Right atrium auricular region (tissue), 2 donors: ENCODE measurements at regions not wholly inside any gene's neighbourhood (a gene's known extent, or its start where the extent isn't known, plus 50 kb on each side); places are given as distances from the start of the nearest gene placed in this dataset.

Experiments used
- DNase-seq: peaks from one replicate; pipeline ENCODE4 v3.0.0-alpha.2; 2019; ENCODE audit warnings: low spot score
- H3K27ac ChIP-seq, 2 donors: fragments of 200-600 bp; sonication (generic); 1 replicate in 1 of 2; 2 replicates in 1 of 2; pipeline ENCODE4 v1.5.1; 2016 to 2019
- H3K27me3 ChIP-seq, 2 donors: fragments of 200-600 bp; sonication (generic); one replicate each; pipeline versions ENCODE4 v1.5.1 to v1.6.0; 2017 to 2019
- H3K36me3 ChIP-seq: fragments of 200-600 bp; sonication (generic); one replicate; pipeline ENCODE4 v1.5.1; 2016
- H3K4me1 ChIP-seq, 2 donors: fragments of 200-600 bp; sonication (generic); one replicate each; pipeline versions ENCODE4 v1.5.1 to v1.6.0; 2017 to 2019
- H3K4me3 ChIP-seq, 2 donors: fragments of 200-600 bp; sonication (generic); 1 replicate in 1 of 2; 2 replicates in 1 of 2; pipeline ENCODE4 v1.5.1; 2017 to 2019; ENCODE audit warnings: mild to moderate bottlenecking in 1 of 2, moderate library complexity in 1 of 2
- H3K9me3 ChIP-seq, 2 donors: fragments of 200-600 bp; sonication (generic); one replicate each; pipeline ENCODE4 v1.5.1; 2019
- CTCF ChIP-seq, 2 donors: fragments of 200-600 bp; sonication (generic); IDR thresholded peaks; one replicate each; pipeline ENCODE4 v1.5.1; 2019; ENCODE audit warnings: antibody characterized with exemption in 2 of 2

- H3K9me3 ChIP-seq = no peaks in the 10 kb centered on the region
- no peak for DNase-seq
- H3K36me3 ChIP-seq = no peaks in the 10 kb centered on the region
- no peak for TF ChIP-seq CTCF (IDR thresholded peaks at IDR 0.05)
- no peaks in the 10 kb centered on the region for H3K4me1 ChIP-seq
- no peak overlapping the region for H3K27ac ChIP-seq
- H3K27me3 ChIP-seq = no peaks in the 10 kb centered on the region
- no peak overlapping the region for H3K4me3 ChIP-seq
Observed at GRCh38 chr7:145020454-145020853, 184.6 kb upstream of the TPK1 start.

GRCh38 chr7:145016068-145016467 is 180.2 kb upstream of the TPK1 start:
- DNase-seq = no peak
- TF ChIP-seq CTCF (IDR thresholded peaks at IDR 0.05) = no peak
- Histone ChIP-seq H3K9me3 (no peaks in the 10 kb centered on the region), H3K36me3 (no peaks in the 10 kb centered on the region), H3K27ac (no peak overlapping the region), H3K27me3 (no peaks in the 10 kb centered on the region), H3K4me3 (no peak overlapping the region), H3K4me1 (no peaks in the 10 kb centered on the region)

- H3K9me3 ChIP-seq = no peaks in the 10 kb centered on the region
- no peaks in the 10 kb centered on the region for H3K36me3 ChIP-seq
- no peak overlapping the region for H3K27ac ChIP-seq
- H3K4me1 ChIP-seq = no peaks in the 10 kb centered on the region
- no peak for TF ChIP-seq CTCF (IDR thresholded peaks at IDR 0.05)
- DNase-seq = no peak
- H3K27me3 ChIP-seq = no peaks in the 10 kb centered on the region
- no peak overlapping the region for H3K4me3 ChIP-seq
Observed at GRCh38 chr7:145009876-145010275, 174.0 kb upstream of the TPK1 start.

GRCh38 chr7:145005601-145006000 is 169.7 kb upstream of the TPK1 start:
- TF ChIP-seq CTCF (IDR thresholded peaks at IDR 0.05) = no peak
- Histone ChIP-seq H3K4me3 (no peak overlapping the region), H3K9me3 (peaks cover 0 to under 1% of the 10 kb centered on the region in 2 donors), H3K27ac (no peak overlapping the region), H3K27me3 (no peaks in the 10 kb centered on the region), H3K4me1 (no peaks in the 10 kb centered on the region), H3K36me3 (no peaks in the 10 kb centered on the region)
- no peak for DNase-seq

- H3K36me3 ChIP-seq = no peaks in the 10 kb centered on the region
- no peaks in the 10 kb centered on the region for H3K4me1 ChIP-seq
- H3K27ac ChIP-seq = no peak overlapping the region
- no peak for DNase-seq
- peaks cover 0 to 50% of the 10 kb centered on the region in 2 donors for H3K9me3 ChIP-seq
- no peak for TF ChIP-seq CTCF (IDR thresholded peaks at IDR 0.05)
- H3K27me3 ChIP-seq = no peaks in the 10 kb centered on the region
- H3K4me3 ChIP-seq = no peak overlapping the region
Observed at GRCh38 chr7:144997512-144997911, 161.7 kb upstream of the TPK1 start.

GRCh38 chr7:144995495-144995894 is 159.6 kb upstream of the TPK1 start:
- Histone ChIP-seq H3K9me3 (peaks cover 0 to 48% of the 10 kb centered on the region in 2 donors), H3K4me3 (no peak overlapping the region), H3K36me3 (no peaks in the 10 kb centered on the region), H3K27ac (no peak overlapping the region), H3K27me3 (no peaks in the 10 kb centered on the region), H3K4me1 (no peaks in the 10 kb centered on the region)
- no peak for TF ChIP-seq CTCF (IDR thresholded peaks at IDR 0.05)
- DNase-seq = no peak
